NCI-H1694 (cell line): ENCODE measurements at regions not wholly inside any gene's neighbourhood (a gene's known extent, or its start where the extent isn't known, plus 50 kb on each side); places are given as distances from the start of the nearest gene placed in this dataset.
A peak's percentile ranks its signal among the peaks of the same experiment; 100 is the strongest.

ENCODE experiments used
- DNase-seq: peaks from one replicate; lab custom pipeline; 2025; lab: John Stamatoyannopoulos, UW

DNA sequence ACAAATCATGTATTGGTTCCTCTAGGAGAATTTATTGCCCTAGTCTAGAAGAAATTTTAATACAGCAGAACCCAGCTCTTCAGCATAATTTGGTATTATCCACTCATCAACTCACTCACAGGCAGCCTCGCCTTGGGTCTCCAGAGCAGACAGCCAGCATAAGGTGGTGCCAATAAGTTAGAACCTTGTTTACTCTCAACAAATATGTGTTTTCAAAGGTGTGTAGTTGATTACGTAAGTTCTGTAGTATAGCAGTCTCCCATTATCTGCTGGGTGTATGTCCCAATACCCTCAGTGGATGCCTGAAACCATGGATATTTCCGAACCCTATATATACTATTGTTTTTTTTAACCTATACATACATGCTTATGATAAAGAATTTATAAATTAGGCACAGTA lies 522.5 kb upstream of the LRRN3 start:
- DNase-seq: no peak

DNA sequence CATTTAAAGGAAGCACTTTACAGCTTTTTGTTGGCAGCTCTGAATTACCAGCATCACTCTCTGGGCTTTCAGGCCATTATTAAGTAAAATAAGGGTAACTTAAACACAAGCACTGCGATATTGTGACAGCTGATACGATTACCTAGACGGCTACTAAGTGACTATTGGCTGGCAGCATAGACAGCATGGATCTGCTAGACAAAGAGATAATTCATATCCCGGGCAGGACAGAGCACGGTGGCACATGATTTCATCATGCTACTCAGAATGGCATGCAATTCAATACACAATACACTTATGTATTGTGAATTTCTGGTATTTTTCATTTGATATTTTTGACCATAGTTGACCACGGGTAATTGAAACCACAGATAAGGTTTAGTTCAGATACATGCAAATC lies 522.0 kb upstream of the LRRN3 start:
- DNase-seq: no peak

DNA sequence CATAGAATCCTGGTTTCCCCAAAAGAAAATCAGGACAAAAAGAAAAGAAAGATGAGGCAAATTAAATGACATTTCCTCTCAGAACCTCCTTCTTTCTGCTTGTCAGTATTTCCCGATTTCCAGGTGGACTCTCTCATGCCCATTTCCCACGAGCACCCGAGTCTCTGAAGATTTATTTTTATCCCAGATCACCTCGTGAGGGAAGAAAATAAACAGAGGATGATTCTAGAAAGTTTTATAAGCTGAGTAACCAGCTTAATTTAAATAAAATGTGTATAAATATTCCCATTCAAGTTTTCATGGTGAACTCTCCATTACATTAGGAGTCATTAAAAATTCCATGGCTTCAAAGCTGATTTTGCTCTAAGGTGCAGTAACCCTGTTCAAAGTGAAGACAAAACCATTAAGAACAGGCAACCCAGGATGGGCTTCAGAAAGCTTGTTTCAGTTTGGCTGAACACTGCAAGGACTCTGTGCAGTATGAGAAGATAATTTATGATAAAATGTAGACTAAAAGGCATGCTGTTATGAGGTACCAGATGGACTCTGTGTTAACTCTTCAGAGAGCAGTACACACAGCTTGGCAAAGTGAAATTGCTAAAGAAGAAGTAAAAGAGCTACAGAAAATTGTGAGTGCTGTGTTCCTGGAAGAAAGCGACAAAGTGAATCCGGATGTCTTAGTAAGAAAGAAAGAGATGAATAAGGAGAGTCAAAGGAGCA lies 521.3 kb upstream of the LRRN3 start:
- DNase-seq: peak; percentile 3

DNA sequence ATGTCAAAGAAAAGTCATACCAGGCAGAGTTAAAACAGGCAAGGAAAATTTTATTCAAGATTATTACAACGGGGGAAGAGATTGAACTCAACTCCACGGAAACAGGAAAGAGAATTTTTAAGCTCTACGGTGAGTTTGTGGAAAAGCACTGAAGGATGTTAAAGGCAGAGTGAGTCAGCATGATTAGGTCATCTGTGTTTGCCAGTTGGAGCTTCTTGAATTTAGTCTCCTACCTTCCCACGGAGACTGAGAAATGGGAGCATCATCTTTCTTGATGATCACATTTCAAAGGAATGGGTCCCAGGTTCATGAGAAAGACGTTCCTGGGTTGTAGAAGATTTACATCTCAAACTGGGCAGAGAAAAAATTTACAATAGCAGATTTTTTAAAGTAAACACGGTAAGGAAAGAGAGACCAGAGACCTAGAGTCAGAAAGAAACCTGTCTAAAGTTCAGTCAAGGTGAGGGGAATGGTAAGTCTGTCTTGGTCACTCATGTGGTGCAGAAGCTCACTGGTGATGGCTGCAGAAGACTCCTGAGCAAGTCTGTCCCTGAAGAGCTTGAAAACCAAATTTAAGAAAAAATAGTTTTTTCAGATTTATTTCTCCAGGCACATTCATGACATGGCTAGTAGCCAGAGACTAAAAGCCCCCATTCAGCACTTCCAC lies 516.9 kb upstream of the LRRN3 start:
- DNase-seq: no peak

DNA sequence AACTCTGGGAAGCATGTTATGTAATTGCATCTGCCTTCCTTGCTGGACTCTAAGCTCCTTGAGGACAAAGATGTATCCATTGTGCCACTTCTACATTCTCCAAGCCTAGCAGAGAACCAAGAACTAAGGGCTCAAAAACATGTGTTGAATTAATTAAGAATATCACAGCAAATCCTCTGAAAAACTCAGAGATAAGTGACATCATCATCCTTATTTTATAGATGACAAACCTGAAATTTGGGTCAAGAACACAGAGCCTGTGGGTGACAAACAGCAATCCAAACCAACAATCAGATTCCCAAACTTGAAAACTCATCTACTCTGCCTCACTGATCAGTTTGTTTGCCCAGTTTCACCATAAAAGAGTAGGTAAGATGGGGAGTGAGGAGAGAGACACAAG lies 503.6 kb upstream of the LRRN3 start:
- DNase-seq: no peak

DNA sequence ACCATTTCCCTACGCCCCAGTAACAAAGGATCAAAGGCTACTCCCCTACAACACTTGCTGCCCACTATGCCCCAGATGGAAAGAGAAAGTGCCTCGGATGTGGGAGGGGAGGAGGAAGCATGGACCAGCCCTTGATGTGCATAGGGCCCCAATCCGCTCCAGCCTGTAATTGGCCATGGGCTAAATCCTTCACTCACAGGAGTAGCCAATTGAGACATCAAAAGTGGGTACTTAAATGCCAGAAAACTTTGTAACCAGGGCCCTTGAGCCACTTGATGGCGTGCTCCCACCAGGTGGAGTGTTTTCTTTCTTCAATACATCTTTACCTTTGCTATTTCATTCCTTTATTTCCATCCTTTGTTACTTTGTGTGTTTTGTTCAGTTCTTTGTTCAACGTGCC lies 500.5 kb upstream of the LRRN3 start:
- no peak for DNase-seq

DNA sequence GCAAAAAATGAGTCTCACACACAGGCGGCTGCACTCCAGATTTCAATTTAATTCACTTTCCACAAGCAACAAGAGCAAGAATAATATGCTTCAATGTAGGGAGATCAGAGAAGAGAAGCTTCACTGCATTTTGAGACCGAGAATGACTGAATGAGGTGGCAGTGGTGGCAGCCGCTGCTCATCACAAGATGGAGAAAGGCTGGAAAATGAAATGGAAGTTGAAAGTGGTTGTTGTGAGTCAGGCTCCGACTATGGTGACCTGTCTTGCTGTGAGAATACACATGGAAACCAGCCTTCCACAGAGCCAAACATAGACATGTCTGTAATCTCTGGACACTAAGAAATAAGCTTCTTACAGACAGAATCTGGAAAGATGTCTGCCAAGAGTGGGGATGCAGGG lies 499.6 kb upstream of the LRRN3 start:
- no peak for DNase-seq

DNA sequence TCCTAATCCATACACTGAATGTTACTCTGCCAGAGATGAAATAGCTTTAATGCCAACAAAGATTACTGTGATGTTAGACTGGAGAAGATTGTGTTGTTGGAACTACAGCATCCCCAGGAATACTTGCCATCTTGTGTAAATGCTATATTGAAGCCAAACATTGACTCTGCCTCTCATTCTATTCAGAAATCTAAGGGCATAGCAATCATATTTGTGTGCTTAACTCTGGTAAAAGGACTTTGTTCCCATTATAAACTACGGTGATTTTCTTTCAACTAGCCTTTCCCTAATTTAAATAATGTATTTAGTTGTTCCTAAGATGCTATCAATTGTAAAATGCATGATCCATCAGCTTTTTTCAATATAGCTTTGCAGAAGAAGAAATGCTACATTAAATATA lies 498.4 kb upstream of the LRRN3 start:
- no peak for DNase-seq

DNA sequence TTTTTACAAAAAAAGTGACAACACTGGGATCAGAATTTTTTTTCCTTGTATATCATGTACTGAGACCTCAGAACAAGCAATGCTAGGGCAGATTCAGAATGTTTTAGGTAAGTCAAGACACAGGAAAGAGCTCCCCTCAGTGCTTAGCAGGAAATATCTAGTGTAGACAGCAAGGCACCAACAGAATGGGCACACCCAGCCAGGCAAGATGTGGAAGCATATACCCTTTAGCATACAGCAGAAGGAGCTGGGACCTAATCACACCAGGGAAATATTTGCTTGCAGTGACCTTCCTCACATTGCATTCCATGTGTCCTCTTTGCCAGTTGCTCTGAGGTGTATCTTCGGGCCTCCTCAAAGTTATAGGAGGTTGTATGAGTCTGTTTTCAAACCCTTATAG lies 497.6 kb upstream of the LRRN3 start:
- no peak for DNase-seq

DNA sequence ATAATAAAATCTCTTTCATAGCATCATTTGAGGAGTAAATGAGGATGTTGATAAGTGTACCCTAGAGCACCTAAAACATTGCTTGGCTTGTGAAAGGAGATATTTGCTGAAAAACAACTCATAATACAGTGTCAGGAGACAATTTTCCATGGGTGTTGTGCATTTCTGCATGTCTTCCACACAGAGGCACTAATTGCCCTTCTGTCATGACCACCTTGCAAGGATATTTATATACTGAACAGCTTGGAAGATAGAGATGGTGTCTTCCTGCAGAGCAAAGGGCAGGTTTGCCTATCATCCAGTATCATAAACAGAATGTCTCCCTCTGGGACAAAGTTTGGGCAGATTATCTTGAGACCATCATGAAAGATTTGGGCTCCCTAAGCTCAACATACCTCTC lies 495.2 kb upstream of the LRRN3 start:
- DNase-seq: peak; percentile 35

DNA sequence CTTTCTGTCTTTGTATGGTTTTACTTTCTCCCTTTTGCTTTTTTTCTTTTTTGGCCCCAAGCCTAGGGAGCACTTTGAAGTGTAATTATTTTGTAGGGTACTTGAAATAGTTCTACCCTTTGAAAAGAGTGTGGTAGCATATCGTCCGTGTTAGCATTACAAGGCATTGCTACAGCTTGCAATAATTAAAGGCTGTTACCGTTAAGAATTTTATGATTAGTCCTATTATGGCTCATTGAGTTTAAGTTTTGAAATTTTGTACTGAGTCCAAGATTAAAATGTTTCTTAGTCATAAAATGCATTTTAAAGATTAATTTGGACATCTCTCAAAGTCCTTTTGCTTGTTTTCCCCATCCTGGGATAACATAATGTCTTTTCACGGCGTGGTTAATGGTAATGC lies 490.0 kb upstream of the LRRN3 start:
- no peak for DNase-seq

DNA sequence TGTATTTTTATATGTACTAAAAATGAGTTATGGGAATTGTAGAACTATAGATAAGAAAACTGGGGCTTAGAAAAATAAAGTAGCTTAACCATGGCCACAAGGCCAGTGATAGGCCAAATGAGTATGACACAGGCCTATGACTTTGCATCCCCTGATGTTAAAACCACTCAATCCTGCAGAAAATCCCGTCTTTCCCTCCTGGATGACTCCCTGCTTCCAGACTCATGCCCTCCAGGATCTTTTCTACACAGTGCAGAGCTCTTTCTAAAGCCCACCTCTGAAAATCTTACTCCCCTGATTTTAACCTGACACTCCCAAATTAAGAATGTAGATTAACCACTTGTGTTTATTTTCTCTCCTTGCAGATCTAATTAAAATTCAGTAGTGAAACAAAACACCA lies 489.2 kb upstream of the LRRN3 start:
- DNase-seq: no peak

DNA sequence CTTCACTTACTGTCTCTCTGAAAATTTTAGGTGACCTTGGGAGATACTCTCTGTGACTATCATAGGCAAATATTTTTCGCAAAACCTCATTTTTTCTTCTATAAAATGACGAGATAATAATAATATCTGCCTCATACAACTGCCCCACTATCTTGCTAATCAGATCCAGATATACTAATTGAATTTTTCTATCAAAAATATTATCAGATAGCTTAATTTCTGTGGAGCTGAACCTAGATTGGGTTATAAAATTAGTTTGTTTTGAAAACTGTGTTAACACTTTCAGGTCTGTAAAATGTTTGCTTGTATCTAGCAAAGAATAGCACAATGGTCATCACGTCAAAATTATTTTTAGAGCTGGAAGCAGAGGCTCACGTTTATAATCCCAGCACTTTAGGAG lies 486.7 kb upstream of the LRRN3 start:
- no peak for DNase-seq

DNA sequence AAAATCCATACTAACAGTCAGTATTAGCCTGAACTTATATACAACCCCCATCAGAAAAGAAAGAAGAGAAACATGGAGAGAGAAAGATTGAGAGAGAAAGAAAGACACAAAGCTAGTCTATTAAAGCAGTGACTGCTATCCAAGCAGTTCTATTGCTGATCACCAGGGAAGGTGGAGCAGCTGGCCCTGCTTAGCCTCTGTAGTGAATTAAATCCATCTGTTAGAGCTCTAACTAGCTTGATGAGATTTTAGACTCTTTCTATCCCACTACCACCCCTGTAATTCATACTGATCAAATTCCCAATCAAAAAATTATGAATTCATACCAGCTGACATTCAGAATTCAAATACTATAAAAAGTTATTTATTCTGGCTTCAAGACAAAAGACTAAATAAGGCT lies 486.0 kb upstream of the LRRN3 start:
- no peak for DNase-seq

DNA sequence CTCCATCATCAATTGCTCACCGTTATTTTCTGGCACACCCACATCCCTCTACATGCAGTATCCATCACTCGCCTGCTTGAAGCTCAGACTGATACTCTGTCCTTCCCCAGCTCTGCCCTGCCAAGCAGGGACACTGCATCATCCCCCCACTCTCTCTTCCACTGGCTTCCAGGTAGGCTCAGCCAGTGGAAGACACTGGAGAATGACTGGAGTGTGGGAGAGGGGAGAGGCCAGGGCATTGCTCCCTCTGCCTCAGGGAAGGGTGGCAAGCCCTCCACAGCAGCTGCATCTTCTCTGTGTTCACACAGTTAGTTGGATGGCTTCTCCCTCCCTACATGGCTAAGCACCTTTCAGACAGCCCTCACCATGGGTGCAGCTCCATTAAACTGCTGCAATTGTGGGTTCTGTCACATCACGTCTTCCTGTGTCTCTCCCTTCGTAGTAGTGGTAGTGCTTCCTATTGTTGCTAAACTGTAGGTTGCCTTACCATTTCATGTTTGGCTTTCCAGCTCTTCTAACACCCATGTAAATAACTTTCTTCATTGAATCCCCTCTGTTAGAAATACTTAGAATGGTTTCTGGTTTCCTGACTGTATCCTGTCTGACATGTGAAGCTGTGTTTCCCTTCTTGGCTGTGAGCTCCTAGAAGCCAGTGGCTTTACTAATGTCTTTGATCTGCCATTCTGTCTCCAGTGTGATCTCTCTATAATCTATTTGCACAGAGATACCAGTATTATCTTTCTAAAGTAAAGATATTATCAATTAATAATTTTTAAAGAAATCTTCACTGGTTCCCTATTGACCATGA lies 483.7 kb upstream of the LRRN3 start:
- no peak for DNase-seq

DNA sequence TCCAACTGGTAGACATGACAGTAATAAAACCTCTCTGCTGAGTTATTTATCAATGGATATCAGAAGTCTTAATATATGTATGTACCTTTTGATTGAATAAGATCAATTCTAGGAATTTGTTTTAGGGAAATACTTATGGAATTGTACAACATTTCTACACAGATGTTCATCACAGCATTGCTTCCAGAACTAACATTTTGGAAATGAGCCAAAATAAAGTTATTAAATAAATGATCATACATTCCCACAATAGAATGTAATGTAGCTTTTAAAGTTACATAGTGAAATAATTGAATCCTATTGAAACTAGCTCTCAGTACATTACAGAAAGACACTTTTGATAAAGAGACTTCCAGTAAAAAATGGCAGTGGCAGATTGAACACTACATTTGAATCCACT lies 481.6 kb upstream of the LRRN3 start:
- no peak for DNase-seq

DNA sequence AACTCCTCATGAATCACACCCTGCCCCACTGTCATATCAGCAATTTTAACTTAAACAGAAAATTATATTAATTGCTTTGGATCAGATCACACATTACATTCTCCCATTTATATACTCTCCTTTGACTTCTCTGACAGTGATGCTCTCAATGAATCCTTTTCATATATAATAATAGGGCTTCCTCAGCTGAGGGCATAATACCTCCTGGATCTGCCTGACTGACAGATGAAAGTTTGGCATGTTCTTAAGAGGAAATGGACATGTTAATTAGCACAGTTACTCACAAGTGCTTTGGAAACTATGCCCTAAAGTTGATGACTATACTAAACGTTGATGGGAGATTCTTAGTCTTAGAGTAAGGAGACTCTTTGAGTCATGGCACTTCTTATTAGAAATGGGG lies 478.2 kb upstream of the LRRN3 start:
- no peak for DNase-seq
